ENCODE measurements at regions not wholly inside any gene's neighbourhood (a gene's known extent, or its start where the extent isn't known, plus 50 kb on each side); places are given as distances from the start of the nearest gene placed in this dataset.

DNA sequence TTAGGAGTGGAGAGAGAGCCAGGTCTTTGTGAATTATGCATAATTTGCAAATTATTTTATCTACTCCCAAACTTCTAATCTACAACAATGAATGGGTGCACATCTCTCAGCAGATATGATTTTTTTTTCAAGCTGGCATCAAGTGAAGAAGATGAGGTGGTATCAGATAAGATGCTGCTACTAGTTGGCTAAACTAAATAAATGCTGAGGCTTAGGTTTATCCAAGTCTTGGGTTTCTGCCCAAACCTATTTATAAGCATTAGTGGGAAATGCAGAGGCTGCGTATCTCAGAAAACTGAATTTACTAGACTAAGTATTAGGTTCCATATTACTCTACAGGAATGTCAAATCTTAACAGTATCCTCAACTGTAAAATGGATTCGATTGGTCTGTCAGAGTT lies 703.0 kb upstream of the CELF2 start:
- no peaks in the 10 kb centered on the region for H4K20me1 ChIP-seq (ENCODE audit: insufficient read depth, poor library complexity, severe bottlenecking)
- H3K27me3 ChIP-seq = no peaks in the 10 kb centered on the region
- H3K9me2 ChIP-seq (replicated peaks; ENCODE audit: insufficient read depth) = no peaks in the 10 kb centered on the region
- no peak overlapping the region for H3K4me3 ChIP-seq
- H3K79me2 ChIP-seq = no peaks in the 10 kb centered on the region
- no peak for TF ChIP-seq EZH2phosphoT487 (IDR thresholded peaks at IDR 0.05; ENCODE audit: low read depth, severe bottlenecking, unreplicated experiment)
- TF ChIP-seq EZH2 (IDR thresholded peaks at IDR 0.05; ENCODE audit: borderline replicate concordance) = no peak
- TF ChIP-seq, protein P1, sequence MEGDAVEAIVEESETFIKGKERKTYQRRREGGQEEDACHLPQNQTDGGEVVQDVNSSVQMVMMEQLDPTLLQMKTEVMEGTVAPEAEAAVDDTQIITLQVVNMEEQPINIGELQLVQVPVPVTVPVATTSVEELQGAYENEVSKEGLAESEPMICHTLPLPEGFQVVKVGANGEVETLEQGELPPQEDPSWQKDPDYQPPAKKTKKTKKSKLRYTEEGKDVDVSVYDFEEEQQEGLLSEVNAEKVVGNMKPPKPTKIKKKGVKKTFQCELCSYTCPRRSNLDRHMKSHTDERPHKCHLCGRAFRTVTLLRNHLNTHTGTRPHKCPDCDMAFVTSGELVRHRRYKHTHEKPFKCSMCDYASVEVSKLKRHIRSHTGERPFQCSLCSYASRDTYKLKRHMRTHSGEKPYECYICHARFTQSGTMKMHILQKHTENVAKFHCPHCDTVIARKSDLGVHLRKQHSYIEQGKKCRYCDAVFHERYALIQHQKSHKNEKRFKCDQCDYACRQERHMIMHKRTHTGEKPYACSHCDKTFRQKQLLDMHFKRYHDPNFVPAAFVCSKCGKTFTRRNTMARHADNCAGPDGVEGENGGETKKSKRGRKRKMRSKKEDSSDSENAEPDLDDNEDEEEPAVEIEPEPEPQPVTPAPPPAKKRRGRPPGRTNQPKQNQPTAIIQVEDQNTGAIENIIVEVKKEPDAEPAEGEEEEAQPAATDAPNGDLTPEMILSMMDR (IDR thresholded peaks at IDR 0.05; ENCODE audit: poor library complexity) = no peak
- WGBS (ENCODE audit: low lambda C conversion rate, missing lambda C conversion rate) = 84% methylated on average over 2 of the region's 2 CpGs
- no peaks in the 10 kb centered on the region for H3K36me3 ChIP-seq (replicated peaks; ENCODE audit: insufficient read depth, low read depth)
- peaks cover 11% of the 10 kb centered on the region for H3K4me1 ChIP-seq (ENCODE audit: insufficient read depth)
- H2AFZ ChIP-seq = no peak overlapping the region
- H3K4me2 ChIP-seq = no peak overlapping the region
- no peaks in the 10 kb centered on the region for H3K9me3 ChIP-seq (ENCODE audit: low read depth)
- no peak overlapping the region for H3K27ac ChIP-seq
- DNase-seq (ENCODE audit: low spot score) = no peak

DNA sequence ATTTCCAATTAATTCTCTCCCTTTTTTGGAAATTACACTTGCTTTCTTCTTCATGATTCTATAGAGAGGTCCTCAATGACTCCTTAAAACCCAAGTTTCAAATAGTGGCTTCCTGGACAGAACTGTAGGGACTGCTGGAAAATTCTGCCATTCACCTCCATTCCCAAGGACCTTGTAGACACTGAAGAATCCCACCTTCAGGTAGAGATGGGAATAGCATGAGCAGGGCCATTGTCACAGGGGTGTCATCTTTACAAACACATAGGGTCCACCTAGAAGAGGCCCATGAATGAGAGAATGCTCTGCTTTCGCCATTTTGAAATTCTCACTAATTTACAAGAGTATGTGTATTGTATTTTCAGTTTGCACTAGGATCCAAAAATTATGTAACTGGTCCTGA lies 701.7 kb upstream of the CELF2 start:
- no peaks in the 10 kb centered on the region for H3K79me2 ChIP-seq
- H3K27me3 ChIP-seq = no peaks in the 10 kb centered on the region
- H3K27ac ChIP-seq = no peak overlapping the region
- WGBS (ENCODE audit: low lambda C conversion rate, missing lambda C conversion rate) = 100% methylated on average over 1 of the region's 1 CpG
- no peaks in the 10 kb centered on the region for H4K20me1 ChIP-seq (ENCODE audit: insufficient read depth, poor library complexity, severe bottlenecking)
- no peak for TF ChIP-seq EZH2phosphoT487 (IDR thresholded peaks at IDR 0.05; ENCODE audit: low read depth, severe bottlenecking, unreplicated experiment)
- TF ChIP-seq, protein P1 (IDR thresholded peaks at IDR 0.05; ENCODE audit: poor library complexity) = no peak
- TF ChIP-seq EZH2 (IDR thresholded peaks at IDR 0.05; ENCODE audit: borderline replicate concordance) = no peak
- H3K36me3 ChIP-seq (replicated peaks; ENCODE audit: insufficient read depth, low read depth) = no peaks in the 10 kb centered on the region
- H2AFZ ChIP-seq = no peak overlapping the region
- H3K4me3 ChIP-seq = no peak overlapping the region
- H3K4me1 ChIP-seq (ENCODE audit: insufficient read depth) = peaks cover 11% of the 10 kb centered on the region
- H3K9me3 ChIP-seq (ENCODE audit: low read depth) = no peaks in the 10 kb centered on the region
- H3K9me2 ChIP-seq (replicated peaks; ENCODE audit: insufficient read depth) = no peaks in the 10 kb centered on the region
- DNase-seq (ENCODE audit: low spot score) = no peak
- H3K4me2 ChIP-seq = no peak overlapping the region

DNA sequence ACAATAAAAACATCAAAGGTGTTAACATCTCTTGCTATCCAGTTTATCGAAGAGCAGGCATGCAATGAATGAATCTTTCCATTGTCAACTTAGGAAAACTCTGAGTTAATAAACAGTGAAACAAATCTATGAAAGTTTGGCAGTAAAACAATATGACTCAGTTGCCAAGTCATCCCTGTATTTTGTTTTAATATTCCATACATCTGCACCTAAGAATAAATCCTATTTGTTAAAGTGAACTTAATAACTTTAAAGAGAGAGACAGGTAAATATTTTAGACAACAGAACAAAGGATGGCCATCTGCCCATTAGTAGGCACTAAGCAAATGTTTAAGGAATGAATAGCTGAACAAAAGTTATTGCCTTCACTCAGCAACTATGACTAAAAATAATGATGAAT lies 700.5 kb upstream of the CELF2 start:
- 85% methylated on average over 1 of the region's 1 CpG for WGBS (ENCODE audit: low lambda C conversion rate, missing lambda C conversion rate)
- TF ChIP-seq, protein P1 (IDR thresholded peaks at IDR 0.05; ENCODE audit: poor library complexity) = no peak
- TF ChIP-seq EZH2phosphoT487 (IDR thresholded peaks at IDR 0.05; ENCODE audit: low read depth, severe bottlenecking, unreplicated experiment) (no peak), EZH2 (IDR thresholded peaks at IDR 0.05; ENCODE audit: borderline replicate concordance) (no peak)

DNA sequence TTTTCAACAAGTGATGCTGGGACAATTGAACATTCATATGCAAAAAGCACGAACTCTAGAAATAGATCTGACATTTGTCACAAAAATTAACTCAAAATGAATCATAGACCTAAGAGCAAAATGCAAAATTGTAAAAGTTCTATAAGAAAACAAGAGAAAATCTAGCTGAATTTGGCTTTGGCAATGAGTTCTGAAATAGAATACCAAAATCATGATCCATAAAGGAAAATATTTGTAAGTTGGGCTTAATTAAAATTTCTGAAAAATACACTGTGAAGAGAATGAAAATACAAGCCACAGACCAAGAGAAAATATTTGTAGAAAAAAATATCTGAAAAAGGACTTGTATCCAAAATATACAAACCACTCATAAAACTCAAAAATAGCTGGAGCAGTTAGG lies 698.8 kb upstream of the CELF2 start:
- Histone ChIP-seq H3K27ac (no peak overlapping the region), H3K9me3 (ENCODE audit: low read depth) (no peaks in the 10 kb centered on the region), H3K36me3 (replicated peaks; ENCODE audit: insufficient read depth, low read depth) (no peaks in the 10 kb centered on the region), H3K9me2 (replicated peaks; ENCODE audit: insufficient read depth) (no peaks in the 10 kb centered on the region), H3K4me3 (no peak overlapping the region), H3K79me2 (no peaks in the 10 kb centered on the region), H3K27me3 (no peaks in the 10 kb centered on the region), H2AFZ (no peak overlapping the region), H3K4me1 (ENCODE audit: insufficient read depth) (peaks cover under 1% of the 10 kb centered on the region), H4K20me1 (ENCODE audit: insufficient read depth, poor library complexity, severe bottlenecking) (no peaks in the 10 kb centered on the region), H3K4me2 (no peak overlapping the region)
- TF ChIP-seq EZH2 (IDR thresholded peaks at IDR 0.05; ENCODE audit: borderline replicate concordance) (no peak), EZH2phosphoT487 (IDR thresholded peaks at IDR 0.05; ENCODE audit: low read depth, severe bottlenecking, unreplicated experiment) (no peak)
- TF ChIP-seq, protein P1 (IDR thresholded peaks at IDR 0.05; ENCODE audit: poor library complexity) = no peak
- 92% methylated on average over 1 of the region's 1 CpG for WGBS (ENCODE audit: low lambda C conversion rate, missing lambda C conversion rate)
- DNase-seq (ENCODE audit: low spot score) = no peak

More for the DNA sequence above, 700.5 kb upstream of the CELF2 start:
- Histone ChIP-seq H3K9me3 (ENCODE audit: low read depth) (no peaks in the 10 kb centered on the region), H3K4me1 (ENCODE audit: insufficient read depth) (peaks cover 11% of the 10 kb centered on the region), H3K4me3 (no peak overlapping the region), H4K20me1 (ENCODE audit: insufficient read depth, poor library complexity, severe bottlenecking) (no peaks in the 10 kb centered on the region), H3K79me2 (no peaks in the 10 kb centered on the region), H3K27me3 (no peaks in the 10 kb centered on the region), H2AFZ (no peak overlapping the region), H3K4me2 (no peak overlapping the region), H3K27ac (no peak overlapping the region), H3K9me2 (replicated peaks; ENCODE audit: insufficient read depth) (no peaks in the 10 kb centered on the region), H3K36me3 (replicated peaks; ENCODE audit: insufficient read depth, low read depth) (no peaks in the 10 kb centered on the region)
- no peak for DNase-seq (ENCODE audit: low spot score)
